Osteoblast (primary cell): ENCODE measurements at regions not wholly inside any gene's neighbourhood (a gene's known extent, or its start where the extent isn't known, plus 50 kb on each side); places are given as distances from the start of the nearest gene placed in this dataset.

Experiments
- DNase-seq: peaks from one replicate; pipeline ENCODE4 v3.0.0; 2011; ENCODE audit warnings: low spot score, mixed read lengths; ENCODE audit not compliant: insufficient read length; ENCODE audit errors: missing footprints
- H2AFZ ChIP-seq: 2 replicates; pipeline ENCODE4 v1.6.0; 2011; ENCODE audit warnings: mild to moderate bottlenecking, low read length
- H3K27ac ChIP-seq: 2 replicates; pipeline ENCODE4 v1.5.1; 2011; ENCODE audit warnings: mild to moderate bottlenecking, low read depth, low read length, moderate library complexity
- H3K27me3 ChIP-seq: 2 replicates; pipeline ENCODE4 v1.6.0; 2012; ENCODE audit warnings: mild to moderate bottlenecking, control low read depth, inconsistent platforms, low read length, moderate library complexity; ENCODE audit not compliant: insufficient read depth
- H3K36me3 ChIP-seq: 2 replicates; pipeline ENCODE4 v1.5.1; 2011; ENCODE audit warnings: mild to moderate bottlenecking, low read length, control low read depth, moderate library complexity; ENCODE audit not compliant: insufficient read depth
- H3K4me1 ChIP-seq: 2 replicates; pipeline ENCODE4 v1.5.1; 2011; ENCODE audit warnings: mild to moderate bottlenecking, low read length, control low read depth, moderate library complexity; ENCODE audit not compliant: insufficient read depth
- H3K4me2 ChIP-seq: 2 replicates; pipeline ENCODE4 v1.6.0; 2011; ENCODE audit warnings: mild to moderate bottlenecking, low read length; ENCODE audit not compliant: insufficient read depth
- H3K4me3 ChIP-seq: fragments of 200-600 bp; sonication (generic); 3 replicates; pipeline ENCODE4 v1.5.1; 2012; ENCODE audit warnings: mild to moderate bottlenecking, low read length, inconsistent platforms; ENCODE audit not compliant: insufficient read depth
- H3K79me2 ChIP-seq: 2 replicates; pipeline ENCODE4 v1.6.0; 2012; ENCODE audit warnings: mild to moderate bottlenecking, low read length, control low read depth, inconsistent platforms; ENCODE audit not compliant: insufficient read depth
- H3K9me3 ChIP-seq: 2 replicates; pipeline ENCODE4 v1.5.1; 2011; ENCODE audit warnings: low read depth, low read length, control low read depth
- H4K20me1 ChIP-seq: 2 replicates; pipeline ENCODE4 v1.6.0; 2012; ENCODE audit warnings: mild to moderate bottlenecking, low read length, control low read depth; ENCODE audit not compliant: insufficient read depth
- CTCF ChIP-seq: IDR thresholded peaks from 2 replicates; pipeline ENCODE4 v1.5.1; 2011; ENCODE audit warnings: mild to moderate bottlenecking, low read depth, low read length, moderate library complexity; ENCODE audit errors: extremely low read depth

GRCh38 chr12:12016284-12017100 lies 54.2 kb upstream of the BCL2L14 start:
- Histone ChIP-seq H3K27ac (no peak overlapping the region), H4K20me1 (no peaks in the 10 kb centered on the region), H3K36me3 (no peaks in the 10 kb centered on the region), H2AFZ (peak overlapping the region; percentile 41), H3K27me3 (no peaks in the 10 kb centered on the region), H3K79me2 (no peaks in the 10 kb centered on the region), H3K4me1 (peaks cover 16% of the 10 kb centered on the region), H3K9me3 (no peaks in the 10 kb centered on the region), H3K4me3 (no peak overlapping the region), H3K4me2 (no peak overlapping the region)
- no peak for TF ChIP-seq CTCF
- peak; percentile 76 for DNase-seq

GRCh38 chr12:12017135-12017581 lies 53.6 kb upstream of the BCL2L14 start:
- H3K36me3 ChIP-seq: no peaks in the 10 kb centered on the region
- no peak for TF ChIP-seq CTCF
- H3K27me3 ChIP-seq: no peaks in the 10 kb centered on the region
- H3K4me3 ChIP-seq: no peak overlapping the region
- peak; percentile 50 for DNase-seq
- no peaks in the 10 kb centered on the region for H3K79me2 ChIP-seq
- H2AFZ ChIP-seq: no peak overlapping the region
- no peak overlapping the region for H3K27ac ChIP-seq
- H4K20me1 ChIP-seq: no peaks in the 10 kb centered on the region
- H3K4me1 ChIP-seq: peaks cover 16% of the 10 kb centered on the region
- H3K9me3 ChIP-seq: no peaks in the 10 kb centered on the region
- no peak overlapping the region for H3K4me2 ChIP-seq

- no peak for DNase-seq
- Histone ChIP-seq H3K9me3 (no peaks in the 10 kb centered on the region), H3K79me2 (no peaks in the 10 kb centered on the region), H3K4me3 (no peak overlapping the region), H3K27ac (no peak overlapping the region), H3K36me3 (no peaks in the 10 kb centered on the region), H3K27me3 (no peaks in the 10 kb centered on the region), H4K20me1 (no peaks in the 10 kb centered on the region), H2AFZ (no peak overlapping the region), H3K4me1 (peaks cover 16% of the 10 kb centered on the region), H3K4me2 (no peak overlapping the region)
- peak; percentile 18 for TF ChIP-seq CTCF
Observed at GRCh38 chr12:12017798-12018197, 52.9 kb upstream of the BCL2L14 start.

DNA sequence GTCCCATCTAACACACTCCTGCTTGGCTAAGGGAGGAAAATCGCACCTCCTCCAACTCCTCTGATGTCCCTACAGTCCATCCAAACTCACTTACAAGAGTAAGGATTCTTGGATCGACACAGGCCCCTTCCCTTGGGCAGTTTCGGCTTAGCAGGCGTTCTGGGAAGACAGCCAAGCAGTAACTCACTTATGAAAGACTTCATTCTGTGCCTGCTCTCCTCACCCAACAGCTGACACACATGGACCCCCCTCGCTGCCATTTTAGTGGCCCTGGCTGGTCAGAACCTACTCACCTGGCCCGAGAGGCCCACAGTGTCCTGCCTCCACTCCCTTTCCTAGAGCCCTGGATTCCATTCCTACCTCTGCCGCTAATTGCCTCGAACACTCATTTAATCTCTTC lies 52.3 kb upstream of the BCL2L14 start:
- H2AFZ ChIP-seq: peak overlapping the region; percentile 53

More for the DNA sequence above, 52.3 kb upstream of the BCL2L14 start:
- peak; percentile 55 for DNase-seq
- Histone ChIP-seq H3K79me2 (no peaks in the 10 kb centered on the region), H3K4me1 (peaks cover 16% of the 10 kb centered on the region), H4K20me1 (no peaks in the 10 kb centered on the region), H3K27me3 (no peaks in the 10 kb centered on the region), H3K36me3 (no peaks in the 10 kb centered on the region), H3K4me3 (no peak overlapping the region), H3K9me3 (no peaks in the 10 kb centered on the region), H3K4me2 (no peak overlapping the region), H3K27ac (no peak overlapping the region)
- TF ChIP-seq CTCF: no peak
